ENCODE measurements at regions not wholly inside any gene's neighbourhood (a gene's known extent, or its start where the extent isn't known, plus 50 kb on each side); places are given as distances from the start of the nearest gene placed in this dataset.

- TF ChIP-seq POLR2AphosphoS5 (IDR thresholded peaks at IDR 0.05; ENCODE audit: low read depth) (peak; percentile 65), SPI1 (IDR thresholded peaks at IDR 0.05; ENCODE audit: borderline replicate concordance, low read depth) (peak; percentile 91)
Measured at GRCh38 chr6:14658886-14659561, 541.5 kb downstream of the CD83 start.

Data from HL-60 (cell line).